ENCODE measurements at regions not wholly inside any gene's neighbourhood (a gene's known extent, or its start where the extent isn't known, plus 50 kb on each side); places are given as distances from the start of the nearest gene placed in this dataset.

- DNase-seq = no peak
Measured at GRCh38 chr15:35663956-35664355, 118.0 kb upstream of the DPH6 start.

- no peak for DNase-seq
Measured at GRCh38 chr15:35665896-35666536, 120.1 kb upstream of the DPH6 start.

GRCh38 chr15:35667908-35668307 lies 121.9 kb upstream of the DPH6 start:
- no peak for DNase-seq

GRCh38 chr15:35669021-35669420 lies 123.1 kb upstream of the DPH6 start:
- no peak for DNase-seq

- DNase-seq = no peak
Measured at GRCh38 chr15:35669432-35670045, 123.6 kb upstream of the DPH6 start.

- DNase-seq = no peak
Measured at GRCh38 chr15:35671197-35671596, 125.2 kb upstream of the DPH6 start.

- no peak for DNase-seq
Measured at GRCh38 chr15:35671981-35672380, 126.0 kb upstream of the DPH6 start.

- DNase-seq = no peak
Measured at GRCh38 chr15:35673093-35673684, 127.2 kb upstream of the DPH6 start.

- DNase-seq = no peak
Measured at GRCh38 chr15:35674873-35675781, 129.2 kb upstream of the DPH6 start.

GRCh38 chr15:35678774-35679173 lies 132.8 kb upstream of the DPH6 start:
- no peak for DNase-seq

GRCh38 chr15:35679186-35679585 lies 133.2 kb upstream of the DPH6 start:
- DNase-seq = no peak

- no peak for DNase-seq
Measured at GRCh38 chr15:35680951-35681350, 135.0 kb upstream of the DPH6 start.

- no peak for DNase-seq
Measured at GRCh38 chr15:35686347-35686746, 140.4 kb upstream of the DPH6 start.

GRCh38 chr15:35689266-35689665 lies 143.3 kb upstream of the DPH6 start:
- no peak for DNase-seq

GRCh38 chr15:35690089-35690488 lies 144.1 kb upstream of the DPH6 start:
- no peak for DNase-seq

- DNase-seq = no peak
Measured at GRCh38 chr15:35690698-35691116, 144.7 kb upstream of the DPH6 start.

- no peak for DNase-seq
Measured at GRCh38 chr15:35691173-35691761, 145.3 kb upstream of the DPH6 start.

- DNase-seq = no peak
Measured at GRCh38 chr15:35691891-35692867, 146.2 kb upstream of the DPH6 start.

GRCh38 chr15:35693286-35693685 lies 147.3 kb upstream of the DPH6 start:
- no peak for DNase-seq

GRCh38 chr15:35693886-35694285 lies 147.9 kb upstream of the DPH6 start:
- no peak for DNase-seq

GRCh38 chr15:35695003-35695402 lies 149.0 kb upstream of the DPH6 start:
- no peak for DNase-seq

- no peak for DNase-seq
Measured at GRCh38 chr15:35696767-35697231, 150.8 kb upstream of the DPH6 start.
